A549 (cell line): ENCODE measurements at regions not wholly inside any gene's neighbourhood (a gene's known extent, or its start where the extent isn't known, plus 50 kb on each side); places are given as distances from the start of the nearest gene placed in this dataset.
"Not testable (repeated sequence)": the region's sequence is repeated elsewhere in the genome, so short reads cannot be mapped to it uniquely, and the experiment has no call there.

ENCODE experiments used
- ATAC-seq, 2 experiments: fragments of 200-7000 bp in 1 of 2; fragments of >200 bp in 1 of 2; cut with Nextera tagmentation in 1 of 2; cut with Tn5 transposase in 1 of 2; 3 replicates each; pipeline versions ENCODE4 v1.8.0 to v1.9.1; 2018 to 2020; ENCODE audit warnings: mild to moderate bottlenecking in 1 of 2, moderate library complexity in 1 of 2
- CTCF ChIA-PET: fragments of 300-600 bp; sonication (Branson Sonifier 250); formaldehyde crosslinking; extraction: SDS; loops from one replicate; lab custom pipeline; 2021; ENCODE audit warnings: antibody characterized with exemption, inconsistent platforms; lab: Yijun Ruan, JAX
- POLR2A ChIA-PET: fragments of 350-600 bp; formaldehyde crosslinking; extraction: SDS; loops from one replicate; lab custom pipeline; 2021; ENCODE audit warnings: antibody characterized with exemption, inconsistent platforms; lab: Yijun Ruan, JAX
- DNase-seq, 2 experiments: peaks; one replicate each; pipeline versions ENCODE4 v3.0.0 to v3.0.0-alpha.2; 2011 to 2016; ENCODE audit warnings: low read depth in 1 of 2, low spot score in 1 of 2
- FAIRE-seq: peaks from 2 replicates; lab custom pipeline; 2011; peaks lifted over from hg19 to GRCh38; lab: Jason Lieb, UNC
- H3K27ac ChIP-seq, 2 experiments: fragments of >200 bp; sonication (Bioruptor Twin); formaldehyde crosslinking; 3 replicates each; pipeline ENCODE4 v1.5.1; 2016 to 2017
- H3K4me1 ChIP-seq: fragments of >200 bp; sonication (Bioruptor Twin); formaldehyde crosslinking; 3 replicates; pipeline ENCODE4 v1.6.1; 2016
- H3K4me2 ChIP-seq: fragments of >200 bp; sonication (Bioruptor Twin); formaldehyde crosslinking; 3 replicates; pipeline ENCODE4 v1.6.1; 2016
- H3K4me3 ChIP-seq: fragments of >200 bp; sonication (Bioruptor Twin); formaldehyde crosslinking; 3 replicates; pipeline ENCODE4 v1.5.1; 2016
- H3K9me3 ChIP-seq: fragments of >200 bp; sonication (Bioruptor Twin); formaldehyde crosslinking; 3 replicates; pipeline ENCODE4 v1.6.1; 2016
- CBX8 ChIP-seq: fragments of 200-600 bp; sonication (generic); IDR thresholded peaks from 2 replicates; pipeline ENCODE4 v1.6.1; 2016
- CEBPB ChIP-seq, 2 experiments: fragments of >200 bp in 1 of 2; sonication (Bioruptor Twin) in 1 of 2; formaldehyde crosslinking in 1 of 2; IDR thresholded peaks; 2 replicates each; pipeline ENCODE4 v1.6.1; 2012 to 2016
- EHMT2 ChIP-seq: fragments of 200-600 bp; sonication (generic); IDR thresholded peaks from 2 replicates; pipeline ENCODE4 v1.6.1; 2016; ENCODE audit warnings: antibody characterized with exemption, low read depth, mild to moderate bottlenecking, moderate library complexity
- EP300 ChIP-seq, 2 experiments: fragments of >200 bp; sonication (Bioruptor Twin); formaldehyde crosslinking; IDR thresholded peaks; 2 replicates in 1 of 2; 3 replicates in 1 of 2; pipeline ENCODE4 v1.6.1; 2016 to 2017
- HOXA7 ChIP-seq: fragments of 250-450 bp; sonication (Bioruptor Pico); IDR thresholded peaks from 2 replicates; pipeline ENCODE4 v1.5.0; 2020; ENCODE audit warnings: mild to moderate bottlenecking, moderate library complexity
- MAZ ChIP-seq: fragments of 150-350 bp; IDR thresholded peaks from 2 replicates; pipeline ENCODE4 v1.6.1; 2014; ENCODE audit warnings: antibody characterized with exemption, low read depth, low read length, borderline replicate concordance
- NFE2L2 ChIP-seq: fragments of 150-350 bp; conservative IDR thresholded peaks from 2 replicates; pipeline ENCODE4 v1.6.1; 2014; ENCODE audit warnings: low read length
- PBX3 ChIP-seq: IDR thresholded peaks from 2 replicates; pipeline ENCODE4 v1.6.1; 2012
- PHF8 ChIP-seq: fragments of 200-600 bp; sonication (generic); IDR thresholded peaks from 2 replicates; pipeline ENCODE4 v1.6.1; 2016; ENCODE audit warnings: low read depth, mild to moderate bottlenecking, antibody characterized with exemption, moderate library complexity, borderline replicate concordance
- RAD21 ChIP-seq, 2 experiments: fragments of >200 bp in 1 of 2; sonication (Bioruptor Twin) in 1 of 2; formaldehyde crosslinking in 1 of 2; IDR thresholded peaks in 1 of 2; conservative IDR thresholded peaks in 1 of 2; 2 replicates in 1 of 2; 3 replicates in 1 of 2; pipeline ENCODE4 v1.6.1; 2012 to 2018; ENCODE audit warnings: inconsistent platforms in 1 of 2
- RCOR1 ChIP-seq: fragments of 150-350 bp; IDR thresholded peaks from 2 replicates; pipeline ENCODE4 v1.6.1; 2014; ENCODE audit warnings: antibody characterized with exemption, low read length, low read depth
- RNF2 ChIP-seq: fragments of 200-600 bp; sonication (generic); IDR thresholded peaks from 2 replicates; pipeline ENCODE4 v1.6.1; 2016; ENCODE audit warnings: low read depth, mild to moderate bottlenecking, antibody characterized with exemption, moderate library complexity, borderline replicate concordance
- SMC3 ChIP-seq: fragments of >200 bp; sonication (Bioruptor Twin); formaldehyde crosslinking; IDR thresholded peaks from 3 replicates; pipeline ENCODE4 v1.6.1; 2018; ENCODE audit warnings: inconsistent platforms
- ZNF302 ChIP-seq: fragments of 250-450 bp; sonication (Bioruptor Pico); IDR thresholded peaks from 2 replicates; pipeline ENCODE4 v1.9.0; 2021; ENCODE audit warnings: inconsistent platforms, mild to moderate bottlenecking, moderate library complexity
- WGBS: methylation state at CpG from one replicate; pipeline ENCODE4 v1.1.6; 2017; ENCODE audit errors: missing lambda C conversion rate; 5-methylcytosine and 5-hydroxymethylcytosine counted together
- TF ChIP-seq, protein P1 (sequence below): fragments of >200 bp; sonication (Bioruptor Twin); formaldehyde crosslinking; IDR thresholded peaks from 3 replicates; pipeline ENCODE4 v1.5.1; 2016
- TF ChIP-seq, protein P2 (sequence below): fragments of 450-650 bp; IDR thresholded peaks from 2 replicates; pipeline ENCODE4 v1.6.1; 2014; ENCODE audit warnings: antibody characterized with exemption
- TF ChIP-seq, protein P3 (sequence below): fragments of 250-450 bp; sonication (Bioruptor Pico); IDR thresholded peaks from 2 replicates; pipeline ENCODE4 v1.5.0; 2021; ENCODE audit warnings: mild to moderate bottlenecking, moderate library complexity, borderline replicate concordance
- TF ChIP-seq, protein P4 (sequence below): fragments of >200 bp; sonication (Bioruptor Twin); formaldehyde crosslinking; IDR thresholded peaks from 3 replicates; pipeline ENCODE4 v1.6.1; 2016
- TF ChIP-seq, protein P5 (sequence below): IDR thresholded peaks from 2 replicates; pipeline ENCODE4 v1.6.1; 2012; ENCODE audit warnings: low read depth, borderline replicate concordance

DNA sequence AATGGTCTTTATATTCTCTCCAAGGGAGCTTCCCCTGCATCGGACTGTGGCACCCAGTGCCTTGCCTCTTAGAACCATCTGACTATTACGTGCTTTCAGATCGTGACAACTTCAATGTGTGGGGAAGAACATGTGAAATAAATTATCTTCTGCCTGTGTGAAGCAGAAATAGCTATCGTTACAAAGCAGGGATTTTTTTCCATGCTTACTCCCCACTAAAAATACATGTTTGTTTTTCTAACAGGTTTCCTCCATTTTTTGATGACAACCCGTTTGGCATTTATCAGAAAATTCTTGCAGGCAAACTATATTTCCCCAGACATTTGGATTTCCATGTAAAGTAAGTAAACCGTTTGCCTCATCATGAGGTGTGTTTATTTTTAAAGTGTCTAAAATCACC, 444.3 kb upstream of the AMELY start:
- 90% methylated on average over 6 of the region's 6 CpGs for WGBS
- DNase-seq, POLR2A ChIA-PET, CTCF ChIA-PET, H3K4me2 ChIP-seq, H3K27ac ChIP-seq, H3K4me3 ChIP-seq, FAIRE-seq, H3K9me3 ChIP-seq, H3K4me1 ChIP-seq, ATAC-seq: not testable (repeated sequence)

- H3K27ac ChIP-seq, result no peak overlapping the region
- POLR2A ChIA-PET, result no interaction called here
Measured at GRCh38 chrY:7344661-7345060, 433.1 kb upstream of the AMELY start.

GRCh38 chrY:7343261-7343660, 431.7 kb upstream of the AMELY start:
- H3K9me3 ChIP-seq, result no peaks in the 10 kb centered on the region
- CTCF ChIA-PET, result no interaction called here
- WGBS, result 84% methylated on average over 4 of the region's 4 CpGs
- TF ChIP-seq, protein P1, sequence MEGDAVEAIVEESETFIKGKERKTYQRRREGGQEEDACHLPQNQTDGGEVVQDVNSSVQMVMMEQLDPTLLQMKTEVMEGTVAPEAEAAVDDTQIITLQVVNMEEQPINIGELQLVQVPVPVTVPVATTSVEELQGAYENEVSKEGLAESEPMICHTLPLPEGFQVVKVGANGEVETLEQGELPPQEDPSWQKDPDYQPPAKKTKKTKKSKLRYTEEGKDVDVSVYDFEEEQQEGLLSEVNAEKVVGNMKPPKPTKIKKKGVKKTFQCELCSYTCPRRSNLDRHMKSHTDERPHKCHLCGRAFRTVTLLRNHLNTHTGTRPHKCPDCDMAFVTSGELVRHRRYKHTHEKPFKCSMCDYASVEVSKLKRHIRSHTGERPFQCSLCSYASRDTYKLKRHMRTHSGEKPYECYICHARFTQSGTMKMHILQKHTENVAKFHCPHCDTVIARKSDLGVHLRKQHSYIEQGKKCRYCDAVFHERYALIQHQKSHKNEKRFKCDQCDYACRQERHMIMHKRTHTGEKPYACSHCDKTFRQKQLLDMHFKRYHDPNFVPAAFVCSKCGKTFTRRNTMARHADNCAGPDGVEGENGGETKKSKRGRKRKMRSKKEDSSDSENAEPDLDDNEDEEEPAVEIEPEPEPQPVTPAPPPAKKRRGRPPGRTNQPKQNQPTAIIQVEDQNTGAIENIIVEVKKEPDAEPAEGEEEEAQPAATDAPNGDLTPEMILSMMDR, result no peak
- TF ChIP-seq CBX8, result no peak
- no peak for TF ChIP-seq CEBPB (IDR thresholded peaks at IDR 0.05)
- TF ChIP-seq MAZ, result no peak
- TF ChIP-seq RAD21 (conservative IDR thresholded peaks at IDR 0.05 in 1 of 2, IDR thresholded peaks at IDR 0.05 in 1 of 2), result no peak
- TF ChIP-seq ZNF302 (CRISPR knock-in tag), result no peak
- TF ChIP-seq RCOR1, result no peak
- TF ChIP-seq, protein P2, sequence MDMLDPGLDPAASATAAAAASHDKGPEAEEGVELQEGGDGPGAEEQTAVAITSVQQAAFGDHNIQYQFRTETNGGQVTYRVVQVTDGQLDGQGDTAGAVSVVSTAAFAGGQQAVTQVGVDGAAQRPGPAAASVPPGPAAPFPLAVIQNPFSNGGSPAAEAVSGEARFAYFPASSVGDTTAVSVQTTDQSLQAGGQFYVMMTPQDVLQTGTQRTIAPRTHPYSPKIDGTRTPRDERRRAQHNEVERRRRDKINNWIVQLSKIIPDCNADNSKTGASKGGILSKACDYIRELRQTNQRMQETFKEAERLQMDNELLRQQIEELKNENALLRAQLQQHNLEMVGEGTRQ, result no peak
- TF ChIP-seq, protein P3, sequence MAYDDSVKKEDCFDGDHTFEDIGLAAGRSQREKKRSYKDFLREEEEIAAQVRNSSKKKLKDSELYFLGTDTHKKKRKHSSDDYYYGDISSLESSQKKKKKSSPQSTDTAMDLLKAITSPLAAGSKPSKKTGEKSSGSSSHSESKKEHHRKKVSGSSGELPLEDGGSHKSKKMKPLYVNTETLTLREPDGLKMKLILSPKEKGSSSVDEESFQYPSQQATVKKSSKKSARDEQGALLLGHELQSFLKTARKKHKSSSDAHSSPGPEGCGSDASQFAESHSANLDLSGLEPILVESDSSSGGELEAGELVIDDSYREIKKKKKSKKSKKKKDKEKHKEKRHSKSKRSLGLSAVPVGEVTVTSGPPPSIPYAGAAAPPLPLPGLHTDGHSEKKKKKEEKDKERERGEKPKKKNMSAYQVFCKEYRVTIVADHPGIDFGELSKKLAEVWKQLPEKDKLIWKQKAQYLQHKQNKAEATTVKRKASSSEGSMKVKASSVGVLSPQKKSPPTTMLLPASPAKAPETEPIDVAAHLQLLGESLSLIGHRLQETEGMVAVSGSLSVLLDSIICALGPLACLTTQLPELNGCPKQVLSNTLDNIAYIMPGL, result no peak
- TF ChIP-seq NFE2L2, result no peak
- TF ChIP-seq HOXA7 (CRISPR knock-in tag), result no peak
- no peak for TF ChIP-seq PBX3
- TF ChIP-seq EHMT2, result no peak
- TF ChIP-seq PHF8, result no peak
- TF ChIP-seq, protein P4, sequence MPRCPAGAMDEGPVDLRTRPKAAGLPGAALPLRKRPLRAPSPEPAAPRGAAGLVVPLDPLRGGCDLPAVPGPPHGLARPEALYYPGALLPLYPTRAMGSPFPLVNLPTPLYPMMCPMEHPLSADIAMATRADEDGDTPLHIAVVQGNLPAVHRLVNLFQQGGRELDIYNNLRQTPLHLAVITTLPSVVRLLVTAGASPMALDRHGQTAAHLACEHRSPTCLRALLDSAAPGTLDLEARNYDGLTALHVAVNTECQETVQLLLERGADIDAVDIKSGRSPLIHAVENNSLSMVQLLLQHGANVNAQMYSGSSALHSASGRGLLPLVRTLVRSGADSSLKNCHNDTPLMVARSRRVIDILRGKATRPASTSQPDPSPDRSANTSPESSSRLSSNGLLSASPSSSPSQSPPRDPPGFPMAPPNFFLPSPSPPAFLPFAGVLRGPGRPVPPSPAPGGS, result no peak
- no peak for TF ChIP-seq EP300 (IDR thresholded peaks at IDR 0.05)
- POLR2A ChIA-PET, result no interaction called here
- FAIRE-seq (no peak), DNase-seq (no peak), ATAC-seq (no peak)
- H3K4me2 ChIP-seq, result no peak overlapping the region
- H3K4me1 ChIP-seq, result no peaks in the 10 kb centered on the region
- no peak overlapping the region for H3K4me3 ChIP-seq
- H3K27ac ChIP-seq, result no peak overlapping the region

More at GRCh38 chrY:7344661-7345060, 433.1 kb upstream of the AMELY start:
- CTCF ChIA-PET, result no interaction called here
- no peak overlapping the region for H3K4me2 ChIP-seq
- WGBS, result 4% methylated on average over 7 of the region's 7 CpGs
- ATAC-seq (peak in 1 of 2 experiments; percentile 65; a peak in 3 of 6 replicates), DNase-seq (peak; percentile 11 to 30), FAIRE-seq (no peak)
- H3K4me3 ChIP-seq, result no peak overlapping the region
- TF ChIP-seq RNF2 (no peak), SMC3 (0 out of 3 replicates have a peak, but pooled peaks have one; percentile 26), RAD21 (conservative IDR thresholded peaks at IDR 0.05 in 1 of 2, IDR thresholded peaks at IDR 0.05 in 1 of 2) (peak; percentile 41 to 57; a peak in 4 of 5 replicates)
- TF ChIP-seq, protein P1, result peak; percentile 43
- TF ChIP-seq, protein P5, sequence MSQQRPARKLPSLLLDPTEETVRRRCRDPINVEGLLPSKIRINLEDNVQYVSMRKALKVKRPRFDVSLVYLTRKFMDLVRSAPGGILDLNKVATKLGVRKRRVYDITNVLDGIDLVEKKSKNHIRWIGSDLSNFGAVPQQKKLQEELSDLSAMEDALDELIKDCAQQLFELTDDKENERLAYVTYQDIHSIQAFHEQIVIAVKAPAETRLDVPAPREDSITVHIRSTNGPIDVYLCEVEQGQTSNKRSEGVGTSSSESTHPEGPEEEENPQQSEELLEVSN, result no peak
- no peaks in the 10 kb centered on the region for H3K4me1 ChIP-seq
- H3K9me3 ChIP-seq, result no peaks in the 10 kb centered on the region

DNA sequence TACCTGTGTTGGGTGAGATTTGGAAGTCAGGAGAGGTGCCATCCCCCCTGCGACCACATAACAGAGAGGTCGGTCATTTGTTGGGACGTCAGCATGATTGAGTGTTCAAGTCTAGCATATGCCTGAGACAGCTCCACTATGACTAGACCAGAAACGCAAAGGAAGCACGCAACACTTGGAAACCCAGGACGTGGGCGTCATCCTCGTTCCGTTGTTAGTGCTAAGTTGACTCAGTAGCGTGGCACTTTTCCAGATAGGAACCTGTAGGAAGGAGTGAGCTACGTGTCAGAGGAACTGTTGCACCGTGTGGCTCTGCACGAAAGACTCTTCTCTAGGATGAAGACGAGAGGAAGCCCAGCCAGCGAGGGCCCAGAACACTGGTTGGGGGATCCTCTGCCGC, 431.2 kb upstream of the AMELY start:
- H3K4me3 ChIP-seq, POLR2A ChIA-PET, FAIRE-seq, H3K27ac ChIP-seq, ATAC-seq, H3K4me2 ChIP-seq, DNase-seq, H3K9me3 ChIP-seq, CTCF ChIA-PET, H3K4me1 ChIP-seq: not testable (repeated sequence)
- WGBS, result 88% methylated on average over 14 of the region's 16 CpGs
